COLO668 (cell line): ENCODE measurements at regions not wholly inside any gene's neighbourhood (a gene's known extent, or its start where the extent isn't known, plus 50 kb on each side); places are given as distances from the start of the nearest gene placed in this dataset.
"Not testable (repeated sequence)": the region's sequence is repeated elsewhere in the genome, so short reads cannot be mapped to it uniquely, and the experiment has no call there.

Source experiments
- DNase-seq: peaks from one replicate; lab custom pipeline; 2025; ENCODE audit not compliant: unreplicated experiment; lab: John Stamatoyannopoulos, UW

GRCh38 chr1:37159102-37159501 is 124.8 kb upstream of the GRIK3 start:
- DNase-seq, result no peak

GRCh38 chr1:37161171-37161570 is 126.9 kb upstream of the GRIK3 start:
- no peak for DNase-seq

DNA sequence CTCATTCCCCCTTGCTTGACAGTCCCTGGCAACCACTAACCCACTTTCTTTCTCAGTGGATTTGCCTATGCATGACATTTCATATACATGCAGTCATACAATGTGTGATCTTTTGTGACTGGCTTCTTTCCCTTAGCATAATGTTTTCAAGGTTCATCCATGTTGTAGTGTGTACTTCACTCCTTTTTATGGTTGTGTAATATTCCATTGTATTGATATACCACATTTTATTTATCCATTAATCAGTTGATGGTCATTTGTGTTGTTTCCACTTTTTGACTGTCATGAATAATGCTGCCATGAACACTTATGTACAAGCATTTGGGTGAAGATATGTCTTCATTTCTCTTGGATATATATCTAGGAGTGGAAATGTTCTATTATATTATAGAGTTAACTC is 127.7 kb upstream of the GRIK3 start:
- DNase-seq, result no peak

GRCh38 chr1:37166005-37166404 is 131.7 kb upstream of the GRIK3 start:
- DNase-seq, result no peak

- no peak for DNase-seq
Measured at GRCh38 chr1:37167479-37167878, 133.2 kb upstream of the GRIK3 start.

GRCh38 chr1:37169241-37169640 is 134.9 kb upstream of the GRIK3 start:
- no peak for DNase-seq

DNA sequence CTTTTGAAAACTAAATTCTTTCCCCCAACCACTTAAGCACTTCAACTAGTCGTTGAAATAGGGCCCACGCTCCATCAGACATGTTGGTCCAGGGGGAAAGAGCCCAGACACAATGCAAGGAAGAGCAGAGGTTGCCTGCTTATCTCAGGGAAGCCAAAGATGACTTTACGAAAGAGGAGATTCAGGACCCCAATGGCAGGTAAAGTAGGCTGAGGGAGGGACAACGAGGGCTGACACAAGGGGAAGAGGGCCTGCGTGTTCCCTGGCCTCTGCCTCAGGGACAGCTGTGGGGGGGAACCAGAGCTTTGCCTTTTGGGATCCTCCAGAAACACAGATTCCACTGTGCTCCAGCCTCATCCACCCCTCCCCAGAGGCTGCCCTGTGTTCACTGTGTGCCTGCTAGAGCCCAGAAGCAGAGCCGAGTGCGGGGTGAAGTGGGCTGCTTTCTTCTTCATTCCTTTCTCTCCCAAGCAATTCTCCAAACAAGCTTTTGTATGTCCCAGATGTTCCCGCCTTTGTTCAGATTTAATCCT is 135.5 kb upstream of the GRIK3 start:
- no peak for DNase-seq

DNA sequence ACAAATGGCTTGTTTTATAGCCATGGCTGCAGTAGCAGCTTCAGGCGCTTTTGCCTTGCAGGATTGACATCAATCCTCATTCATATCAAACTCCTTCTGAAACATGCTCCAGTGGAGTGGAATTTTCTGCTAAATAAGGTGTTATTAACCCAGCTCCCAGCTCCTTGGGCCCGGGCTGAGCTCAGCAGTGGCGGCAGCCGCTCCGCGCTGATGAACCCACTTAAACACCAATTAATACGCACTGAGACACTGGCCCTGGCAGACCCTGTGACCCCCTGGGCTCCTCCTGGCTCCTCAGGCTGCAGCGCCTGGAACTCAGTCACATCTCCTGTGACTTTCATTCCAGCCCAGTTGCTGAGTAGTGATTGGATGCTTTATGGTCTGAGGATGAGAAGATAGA is 137.4 kb upstream of the GRIK3 start:
- DNase-seq, result no peak

- DNase-seq, result no peak
Measured at GRCh38 chr1:37174341-37174740, 140.0 kb upstream of the GRIK3 start.

- no peak for DNase-seq
Measured at GRCh38 chr1:37174876-37175275, 140.6 kb upstream of the GRIK3 start.

- no peak for DNase-seq
Measured at GRCh38 chr1:37175666-37176215, 141.4 kb upstream of the GRIK3 start.

DNA sequence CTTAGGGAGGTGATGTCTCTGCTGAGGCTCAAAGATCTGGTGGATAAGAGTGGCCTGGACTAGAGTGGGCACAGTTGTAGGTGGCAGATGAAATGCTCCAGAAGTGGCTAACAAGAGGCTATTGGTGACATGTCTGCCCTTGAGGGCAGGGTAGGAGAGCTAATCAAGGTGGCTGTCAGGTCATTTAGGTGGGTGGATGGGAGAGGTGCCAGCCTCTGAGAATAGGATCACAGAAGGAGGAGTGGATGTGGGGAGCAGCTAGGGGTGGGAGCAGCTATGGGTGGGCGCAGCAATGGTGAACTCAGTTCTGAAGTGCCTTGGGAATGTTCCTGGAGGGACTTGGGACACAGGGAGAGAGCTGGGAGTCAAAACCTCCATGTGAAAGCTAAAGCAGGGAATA is 142.0 kb upstream of the GRIK3 start:
- DNase-seq, result no peak

DNA sequence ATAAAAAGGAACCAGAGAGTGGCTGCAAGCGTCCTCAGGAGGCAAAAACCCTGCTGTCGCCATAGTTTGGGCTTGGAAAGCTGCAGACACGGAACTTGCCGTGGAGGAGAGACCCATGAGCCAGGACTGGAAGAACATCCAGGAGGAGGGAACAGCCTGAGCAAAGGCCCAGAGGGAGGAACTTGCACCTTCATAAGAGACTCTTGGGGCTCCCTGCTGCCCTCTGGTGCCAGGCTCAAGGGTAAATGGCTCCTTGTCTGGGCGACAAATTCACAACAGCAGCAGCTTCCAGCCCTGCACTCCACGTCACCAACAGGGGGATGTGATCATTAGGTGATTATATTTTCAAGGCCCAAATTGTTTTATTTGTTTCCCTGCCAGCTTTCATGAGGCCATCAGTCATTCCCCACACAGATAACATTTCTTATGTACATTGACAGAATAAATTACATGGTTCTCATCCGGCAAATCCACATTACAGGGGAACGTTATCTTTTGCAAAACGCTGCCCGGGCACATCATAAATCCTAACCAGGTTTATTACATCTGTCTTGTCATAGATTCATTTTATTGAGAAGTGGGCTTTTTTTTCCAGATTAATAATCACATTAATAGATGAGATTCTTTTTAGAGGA is 143.0 kb upstream of the GRIK3 start:
- peak; percentile 73 for DNase-seq

- no peak for DNase-seq
Measured at GRCh38 chr1:37181425-37181824, 147.1 kb upstream of the GRIK3 start.

- DNase-seq, result no peak
Measured at GRCh38 chr1:37184789-37185188, 150.5 kb upstream of the GRIK3 start.

DNA sequence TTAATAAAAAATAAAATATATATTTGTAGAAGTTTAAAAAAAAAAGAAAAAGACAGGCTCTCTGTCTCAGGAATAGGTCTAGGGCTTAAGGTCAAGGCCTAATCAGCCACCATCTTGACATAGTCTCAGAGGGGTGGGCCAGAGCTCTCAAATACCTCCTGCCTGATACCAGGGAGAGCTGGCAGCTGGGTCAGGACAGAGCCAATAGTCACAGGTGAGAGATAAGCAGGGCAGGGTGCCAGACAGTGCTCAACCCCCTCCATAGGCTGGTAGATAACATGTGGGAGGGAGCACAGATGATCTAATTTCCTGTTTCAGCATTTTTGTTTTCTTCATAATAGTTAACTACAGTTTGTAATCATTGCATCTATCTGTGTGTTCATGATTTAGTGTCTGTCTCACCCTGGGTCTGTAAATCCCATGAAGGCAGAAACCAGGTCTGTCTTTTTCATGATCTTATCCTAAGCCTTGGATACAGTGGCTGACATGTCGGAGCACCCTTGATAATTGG is 152.0 kb upstream of the GRIK3 start:
- no peak for DNase-seq

DNA sequence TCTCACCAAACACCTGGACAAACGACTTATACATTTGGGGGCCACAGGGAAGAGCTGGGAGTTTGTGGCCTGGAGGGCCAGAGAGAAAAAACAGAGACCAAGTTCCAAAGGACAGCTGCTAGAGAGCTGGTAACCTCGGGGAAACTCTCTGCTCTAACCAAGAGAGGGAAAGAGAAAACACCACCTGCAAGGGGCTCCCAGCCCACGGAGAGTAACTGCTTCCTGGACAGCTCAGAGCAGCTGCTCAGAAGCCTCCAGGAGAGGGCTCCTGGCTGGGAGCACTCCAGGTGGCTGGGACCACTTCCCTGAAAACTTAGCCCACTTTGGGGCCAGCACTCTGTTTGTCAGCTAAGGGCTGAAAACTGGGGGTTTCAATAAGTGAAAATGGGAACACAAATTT is 154.8 kb upstream of the GRIK3 start:
- peak; percentile 62 for DNase-seq

GRCh38 chr1:37197411-37197810 is 163.1 kb upstream of the GRIK3 start:
- no peak for DNase-seq

DNA sequence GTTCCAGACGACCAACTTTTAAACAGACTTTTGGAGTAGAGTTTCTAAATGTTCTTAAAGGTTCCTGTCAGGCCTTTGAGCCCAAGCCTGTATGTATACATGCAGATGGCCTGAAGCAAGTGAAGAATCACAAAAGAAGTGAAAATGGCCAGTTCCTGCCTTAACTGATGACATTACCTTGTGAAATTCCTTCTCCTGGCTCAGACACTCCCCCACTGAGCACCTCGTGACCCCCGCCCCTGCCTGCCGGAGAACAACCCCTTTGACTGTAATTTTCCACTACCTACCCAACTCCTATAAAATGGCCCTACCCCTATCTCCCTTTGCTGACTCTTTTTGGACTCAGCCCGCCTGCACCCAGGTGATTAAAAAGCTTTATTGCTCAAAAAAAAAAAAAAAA is 180.0 kb upstream of the GRIK3 start:
- not testable (repeated sequence) for DNase-seq

DNA sequence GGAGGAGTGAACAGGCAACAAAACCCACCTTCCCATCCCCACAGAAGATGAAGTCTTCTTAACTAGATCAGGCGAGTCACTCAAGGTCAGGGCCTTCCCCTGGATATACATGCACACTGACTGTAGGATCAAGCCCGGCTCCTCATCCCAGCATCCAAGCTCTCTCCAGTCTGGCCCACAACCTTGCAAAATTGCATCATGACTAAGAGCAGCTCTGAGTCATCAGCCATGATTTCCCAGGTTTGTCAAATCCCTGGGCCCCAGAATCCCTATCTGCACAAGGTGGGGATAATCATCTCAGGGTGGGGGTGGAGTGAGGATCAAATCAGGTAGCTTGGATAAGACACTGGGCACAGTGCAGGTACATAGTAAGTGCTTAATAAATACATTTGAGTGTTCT is 199.3 kb upstream of the GRIK3 start:
- no peak for DNase-seq

- no peak for DNase-seq
Measured at GRCh38 chr1:37234941-37235418, 200.7 kb upstream of the GRIK3 start.

DNA sequence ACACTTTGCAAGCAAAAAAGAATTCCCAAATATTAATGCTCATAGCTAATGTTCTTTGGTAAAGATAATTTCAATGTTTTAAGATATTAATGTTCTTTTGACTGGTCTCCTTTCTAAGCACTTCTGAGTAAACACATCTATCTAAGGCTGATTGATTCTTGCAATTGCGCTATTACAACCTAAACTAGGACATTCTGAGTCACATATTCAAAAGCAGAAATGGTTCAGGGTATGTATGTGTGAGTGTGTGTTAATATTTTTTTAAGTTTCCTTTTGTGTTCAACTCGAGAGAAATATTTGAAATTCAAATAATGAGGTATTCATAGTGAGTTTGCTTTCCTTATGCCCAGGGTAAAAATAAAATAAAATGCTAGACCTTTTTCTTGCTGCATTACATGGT is 203.6 kb upstream of the GRIK3 start:
- DNase-seq, result no peak
